CD4-positive, alpha-beta T cell (primary cell): ENCODE measurements at regions not wholly inside any gene's neighbourhood (a gene's known extent, or its start where the extent isn't known, plus 50 kb on each side); places are given as distances from the start of the nearest gene placed in this dataset.

Experiments used
- ATAC-seq: fragments of 200-7000 bp; cut with Tn5 transposase; one replicate; pipeline ENCODE4 v1.10.0; 2022; ENCODE audit warnings: mild to moderate bottlenecking; ENCODE audit not compliant: poor library complexity
- CTCF ChIA-PET: fragments of 350-600 bp; sonication (Branson Sonifier 250); formaldehyde crosslinking; loops from one replicate; lab custom pipeline; 2021; ENCODE audit warnings: antibody characterized with exemption, inconsistent platforms; lab: Charles Lee
- POLR2A ChIA-PET: fragments of 350-600 bp; sonication (Branson Sonifier 250); formaldehyde crosslinking; loops from one replicate; lab custom pipeline; 2021; ENCODE audit warnings: antibody characterized with exemption, inconsistent platforms; lab: Charles Lee
- DNase-seq, 14 experiments: peaks; one replicate each; pipeline ENCODE4 v3.0.0-alpha.2; 2013 to 2020; ENCODE audit warnings: mixed read lengths in 2 of 14
- H3K27ac ChIP-seq, 2 donors: one replicate each; pipeline versions ENCODE4 v1.5.1 to v1.7.0; 2013; ENCODE audit warnings: low read length in 2 of 2, low read depth in 1 of 2, mild to moderate bottlenecking in 1 of 2
- H3K27me3 ChIP-seq, 2 experiments: 1 replicate in 1 of 2; 2 replicates in 1 of 2; pipeline versions ENCODE4 v1.6.1 to v1.7.0; 2013; ENCODE audit warnings: low read length in 2 of 2, control low read depth in 1 of 2, mild to moderate bottlenecking in 1 of 2, moderate library complexity in 1 of 2; ENCODE audit not compliant: insufficient read depth in 2 of 2, control insufficient read depth in 1 of 2
- H3K36me3 ChIP-seq: one replicate; pipeline ENCODE4 v1.6.1; 2013; ENCODE audit warnings: low read length, control low read depth; ENCODE audit not compliant: insufficient read depth
- H3K4me1 ChIP-seq: one replicate; pipeline ENCODE4 v1.6.1; 2013; ENCODE audit warnings: low read length, control low read depth; ENCODE audit not compliant: insufficient read depth
- H3K4me3 ChIP-seq: one replicate; pipeline ENCODE4 v1.5.1; 2013; ENCODE audit warnings: mild to moderate bottlenecking, low read length, moderate library complexity
- H3K9me3 ChIP-seq, 2 experiments: 1 replicate in 1 of 2; 2 replicates in 1 of 2; pipeline versions ENCODE4 v1.6.1 to v1.7.0; 2013; ENCODE audit warnings: low read length in 2 of 2, mild to moderate bottlenecking in 2 of 2, control low read depth in 1 of 2, moderate library complexity in 1 of 2; ENCODE audit not compliant: control insufficient read depth in 1 of 2, insufficient read depth in 1 of 2
- H3K27ac Mint-ChIP-seq: one replicate; pipeline ENCODE4 v1.8.0; 2020; ENCODE audit warnings: mixed read lengths
- H3K27me3 Mint-ChIP-seq: one replicate; pipeline ENCODE4 v1.8.0; 2021; ENCODE audit warnings: mixed read lengths
- H3K36me3 Mint-ChIP-seq: one replicate; pipeline ENCODE4 v1.8.0; 2021; ENCODE audit warnings: low read depth, mixed read lengths
- H3K4me1 Mint-ChIP-seq: one replicate; pipeline ENCODE4 v1.8.0; 2021; ENCODE audit warnings: low read depth, mixed read lengths
- H3K4me3 Mint-ChIP-seq: one replicate; pipeline ENCODE4 v1.8.0; 2020; ENCODE audit warnings: mild to moderate bottlenecking, mixed read lengths
- H3K9me3 Mint-ChIP-seq: one replicate; pipeline ENCODE4 v1.8.0; 2020; ENCODE audit warnings: mixed read lengths
- intact Hi-C, 2 experiments: fragments of 100-400 bp; cut with DNase I in 1 of 2; cut with micrococcal nuclease in 1 of 2; formaldehyde crosslinking; loops; one replicate each; pipeline versions ENCODE4 v1.15.1 to v1.9.0; 2023 to 2025; cut with DNase I, micrococcal nuclease
- TF ChIP-seq, protein P1 (sequence below): fragments of 200-600 bp; IDR thresholded peaks from one replicate; pipeline ENCODE4 v1.8.0; 2022; ENCODE audit warnings: antibody characterized with exemption, mild to moderate bottlenecking

DNA sequence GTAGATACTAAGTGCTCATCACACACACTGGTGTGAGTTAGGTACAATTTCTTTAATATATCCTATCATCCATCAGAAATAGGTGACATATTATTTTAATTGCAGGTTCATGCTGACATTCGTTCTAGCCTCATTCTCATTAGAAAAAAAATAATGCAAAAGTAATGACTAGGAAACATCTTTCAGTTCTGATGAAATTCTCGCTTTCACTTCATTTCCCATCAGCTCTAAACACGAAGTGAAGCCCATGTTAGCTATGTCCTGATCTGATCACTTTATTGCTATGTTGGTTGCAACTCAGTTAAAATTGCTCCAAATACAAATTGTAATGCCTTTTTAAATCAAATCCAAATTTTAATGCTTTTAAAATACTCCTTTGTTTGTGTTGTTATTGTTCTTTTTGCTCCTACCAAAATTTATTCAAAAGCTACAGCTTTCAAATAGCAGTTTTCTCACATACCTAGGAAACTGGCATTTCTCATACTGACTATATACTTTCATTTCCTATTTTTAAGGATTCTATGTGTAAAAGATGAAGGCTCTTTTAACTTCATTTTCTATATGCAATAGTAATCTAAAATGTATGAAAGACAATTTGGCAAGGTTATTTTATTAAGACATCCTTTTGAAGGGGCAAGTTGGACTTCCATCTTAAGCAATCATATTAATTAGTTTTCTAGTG is 1237.8 kb upstream of the ACO1 start:
- no peaks in the 10 kb centered on the region for H3K4me1 Mint-ChIP-seq
- no peaks in the 10 kb centered on the region for H3K27me3 ChIP-seq
- intact Hi-C loops, result no loop called here
- H3K27me3 Mint-ChIP-seq, result no peaks in the 10 kb centered on the region
- H3K9me3 Mint-ChIP-seq, result no peaks in the 10 kb centered on the region
- CTCF ChIA-PET, result no interaction called here
- POLR2A ChIA-PET, result no interaction called here
- no peaks in the 10 kb centered on the region for H3K36me3 ChIP-seq
- no peaks in the 10 kb centered on the region for H3K9me3 ChIP-seq
- H3K36me3 Mint-ChIP-seq, result no peaks in the 10 kb centered on the region
- no peak overlapping the region for H3K4me3 ChIP-seq
- H3K27ac ChIP-seq, result no peak overlapping the region
- TF ChIP-seq, protein P1, sequence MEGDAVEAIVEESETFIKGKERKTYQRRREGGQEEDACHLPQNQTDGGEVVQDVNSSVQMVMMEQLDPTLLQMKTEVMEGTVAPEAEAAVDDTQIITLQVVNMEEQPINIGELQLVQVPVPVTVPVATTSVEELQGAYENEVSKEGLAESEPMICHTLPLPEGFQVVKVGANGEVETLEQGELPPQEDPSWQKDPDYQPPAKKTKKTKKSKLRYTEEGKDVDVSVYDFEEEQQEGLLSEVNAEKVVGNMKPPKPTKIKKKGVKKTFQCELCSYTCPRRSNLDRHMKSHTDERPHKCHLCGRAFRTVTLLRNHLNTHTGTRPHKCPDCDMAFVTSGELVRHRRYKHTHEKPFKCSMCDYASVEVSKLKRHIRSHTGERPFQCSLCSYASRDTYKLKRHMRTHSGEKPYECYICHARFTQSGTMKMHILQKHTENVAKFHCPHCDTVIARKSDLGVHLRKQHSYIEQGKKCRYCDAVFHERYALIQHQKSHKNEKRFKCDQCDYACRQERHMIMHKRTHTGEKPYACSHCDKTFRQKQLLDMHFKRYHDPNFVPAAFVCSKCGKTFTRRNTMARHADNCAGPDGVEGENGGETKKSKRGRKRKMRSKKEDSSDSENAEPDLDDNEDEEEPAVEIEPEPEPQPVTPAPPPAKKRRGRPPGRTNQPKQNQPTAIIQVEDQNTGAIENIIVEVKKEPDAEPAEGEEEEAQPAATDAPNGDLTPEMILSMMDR, result no peak
- no peak overlapping the region for H3K27ac Mint-ChIP-seq
- H3K4me3 Mint-ChIP-seq, result no peak overlapping the region
- DNase-seq (no peak), ATAC-seq (no peak)
- no peaks in the 10 kb centered on the region for H3K4me1 ChIP-seq

DNA sequence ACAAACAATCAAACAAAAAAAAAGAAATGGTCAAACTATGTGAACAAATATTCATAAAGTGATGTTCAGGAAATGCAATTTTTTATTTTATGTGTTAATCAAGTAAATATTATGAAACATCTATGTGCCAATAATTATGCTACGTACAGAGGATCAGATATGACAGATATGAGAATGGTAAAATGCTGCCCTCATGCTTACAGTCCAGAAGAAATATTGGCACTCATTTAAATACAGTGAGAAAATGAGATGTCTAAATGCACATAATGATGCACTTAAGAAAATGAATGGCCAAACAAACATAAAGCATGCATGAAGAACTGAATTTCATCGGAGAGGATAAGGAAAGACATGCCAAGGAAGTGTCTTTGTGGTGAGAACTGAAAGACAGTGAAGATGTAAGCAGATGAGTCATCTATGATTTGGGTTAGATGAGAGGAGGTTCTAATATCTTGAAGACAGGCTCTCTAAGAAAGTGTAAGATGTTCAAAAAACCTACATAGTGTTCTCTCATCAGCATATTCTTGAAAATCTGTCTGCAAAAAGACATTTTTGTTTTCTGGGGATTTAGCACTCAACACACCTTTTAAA is 1231.1 kb upstream of the ACO1 start:
- no peaks in the 10 kb centered on the region for H3K36me3 ChIP-seq
- Mint-ChIP-seq H3K4me1 (peaks cover 5% of the 10 kb centered on the region), H3K36me3 (no peaks in the 10 kb centered on the region), H3K4me3 (no peak overlapping the region), H3K27ac (no peak overlapping the region), H3K9me3 (no peaks in the 10 kb centered on the region), H3K27me3 (no peaks in the 10 kb centered on the region)
- H3K9me3 ChIP-seq, result no peaks in the 10 kb centered on the region
- ChIA-PET CTCF (no interaction called here), POLR2A (no interaction called here)
- H3K4me1 ChIP-seq, result no peaks in the 10 kb centered on the region
- no peak overlapping the region for H3K4me3 ChIP-seq
- no peaks in the 10 kb centered on the region for H3K27me3 ChIP-seq
- no peak for ATAC-seq
- H3K27ac ChIP-seq, result no peak overlapping the region
- TF ChIP-seq, protein P1, result no peak
- DNase-seq, result peak in 1 of 14 experiments; percentile 31
- intact Hi-C loops, result no loop called here

- no peaks in the 10 kb centered on the region for H3K9me3 Mint-ChIP-seq
- H3K27ac Mint-ChIP-seq, result no peak overlapping the region
- ChIA-PET CTCF (no interaction called here), POLR2A (no interaction called here)
- no peaks in the 10 kb centered on the region for H3K27me3 Mint-ChIP-seq
- Histone ChIP-seq H3K27me3 (no peaks in the 10 kb centered on the region), H3K36me3 (no peaks in the 10 kb centered on the region), H3K4me3 (no peak overlapping the region), H3K27ac (no peak overlapping the region), H3K4me1 (no peaks in the 10 kb centered on the region), H3K9me3 (no peaks in the 10 kb centered on the region)
- DNase-seq (no peak), ATAC-seq (no peak)
- H3K4me1 Mint-ChIP-seq, result peaks cover 6% of the 10 kb centered on the region
- no peaks in the 10 kb centered on the region for H3K36me3 Mint-ChIP-seq
- TF ChIP-seq, protein P1, result no peak
- no peak overlapping the region for H3K4me3 Mint-ChIP-seq
- intact Hi-C loops, result no loop called here
Measured at GRCh38 chr9:31166516-31166915, 1217.9 kb upstream of the ACO1 start.
